ENCODE measurements at regions not wholly inside any gene's neighbourhood (a gene's known extent, or its start where the extent isn't known, plus 50 kb on each side); places are given as distances from the start of the nearest gene placed in this dataset.
A peak's percentile ranks its signal among the peaks of the same experiment; 100 is the strongest.
"Not testable (repeated sequence)": the region's sequence is repeated elsewhere in the genome, so short reads cannot be mapped to it uniquely, and the experiment has no call there.

DNA sequence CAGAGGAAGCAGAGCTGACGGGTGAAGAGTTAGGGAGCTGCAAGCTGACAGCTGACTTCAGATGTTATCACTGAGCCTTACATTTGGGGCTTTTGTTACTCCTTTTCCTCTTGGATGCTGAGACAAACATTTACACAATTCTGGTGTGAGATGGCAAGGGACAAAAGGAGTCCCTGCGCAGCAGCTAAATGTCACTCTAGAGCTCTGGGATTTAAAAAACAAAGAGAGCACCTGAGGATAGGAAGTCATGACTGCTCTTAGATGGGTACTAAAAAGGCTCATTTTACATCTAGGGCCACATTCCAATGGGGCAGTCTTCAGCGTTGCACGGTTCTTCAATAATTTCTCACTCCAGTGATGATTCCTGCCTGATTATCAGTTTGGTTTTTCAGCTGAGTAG, 204.5 kb downstream of the RAB38 start:
- DNase-seq (ENCODE audit: low spot score), result no peak

DNA sequence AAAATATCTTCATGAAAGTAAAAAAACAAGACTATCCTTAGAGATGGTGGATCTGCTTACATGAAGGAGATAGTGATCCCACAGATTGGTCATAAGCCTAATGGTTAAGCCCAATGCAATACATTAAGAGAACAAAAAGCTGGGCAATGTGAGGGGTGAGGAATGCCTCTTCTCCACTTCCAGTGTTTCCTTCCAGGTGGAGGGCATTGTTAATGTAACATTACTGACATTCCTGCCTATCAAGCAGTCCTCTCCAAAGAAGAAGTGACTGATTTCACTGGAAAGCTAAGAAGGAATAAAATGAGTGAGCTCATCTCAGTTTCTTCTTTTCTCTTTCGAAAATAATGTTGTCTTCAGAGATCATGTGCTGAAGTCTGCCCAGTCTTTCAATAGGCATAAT, 207.8 kb downstream of the RAB38 start:
- no peak for DNase-seq (ENCODE audit: low spot score)

GRCh38 chr11:87966694-87967093, 208.5 kb downstream of the RAB38 start:
- DNase-seq (ENCODE audit: low spot score), result no peak

GRCh38 chr11:87966216-87966615, 209.0 kb downstream of the RAB38 start:
- no peak for DNase-seq (ENCODE audit: low spot score)

DNA sequence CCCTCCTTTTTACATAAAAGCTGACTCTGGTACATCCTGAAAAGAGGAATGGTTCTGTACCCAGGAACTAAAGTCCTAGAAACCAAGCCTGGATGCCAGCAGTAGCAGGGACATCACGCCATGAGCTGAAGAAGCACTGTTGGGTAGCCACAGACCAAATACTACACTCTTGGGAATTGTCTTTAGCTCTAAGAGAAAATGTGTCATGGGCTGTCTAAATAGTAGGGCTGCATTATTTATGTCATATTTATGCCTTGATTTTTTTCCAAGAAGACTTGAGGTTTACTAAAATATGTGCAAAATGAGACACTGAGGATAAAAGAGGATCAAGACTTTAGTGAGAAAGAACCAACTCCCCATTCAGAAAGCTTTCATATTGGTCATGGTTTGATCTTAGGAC, 213.6 kb downstream of the RAB38 start:
- DNase-seq (ENCODE audit: low spot score), result no peak

- no peak for DNase-seq (ENCODE audit: low spot score)
Observed at GRCh38 chr11:87957961-87958360, 217.3 kb downstream of the RAB38 start.

DNA sequence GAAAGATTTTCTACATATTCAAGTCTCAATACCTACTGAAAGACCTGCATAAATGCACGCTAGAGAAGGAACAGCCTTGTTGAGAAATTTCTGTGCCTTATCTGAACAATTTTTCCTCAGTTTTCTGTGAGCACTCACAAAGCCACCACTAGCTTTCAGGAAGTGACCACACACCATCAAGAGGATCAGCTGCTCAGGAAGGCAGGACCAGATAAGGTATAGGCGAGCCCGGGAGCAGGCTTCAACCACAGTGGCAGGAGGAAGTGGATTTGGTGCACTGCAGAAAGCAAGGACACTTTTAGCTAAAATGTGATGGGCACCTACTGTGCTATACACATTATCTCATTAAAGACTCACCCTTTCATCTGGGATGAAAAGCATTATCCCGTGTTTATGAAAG, 220.8 kb downstream of the RAB38 start:
- no peak for DNase-seq (ENCODE audit: low spot score)

- no peak for DNase-seq (ENCODE audit: low spot score)
Observed at GRCh38 chr11:87942786-87943185, 232.5 kb downstream of the RAB38 start.

GRCh38 chr11:87934182-87934581, 241.1 kb downstream of the RAB38 start:
- no peak for DNase-seq (ENCODE audit: low spot score)

DNA sequence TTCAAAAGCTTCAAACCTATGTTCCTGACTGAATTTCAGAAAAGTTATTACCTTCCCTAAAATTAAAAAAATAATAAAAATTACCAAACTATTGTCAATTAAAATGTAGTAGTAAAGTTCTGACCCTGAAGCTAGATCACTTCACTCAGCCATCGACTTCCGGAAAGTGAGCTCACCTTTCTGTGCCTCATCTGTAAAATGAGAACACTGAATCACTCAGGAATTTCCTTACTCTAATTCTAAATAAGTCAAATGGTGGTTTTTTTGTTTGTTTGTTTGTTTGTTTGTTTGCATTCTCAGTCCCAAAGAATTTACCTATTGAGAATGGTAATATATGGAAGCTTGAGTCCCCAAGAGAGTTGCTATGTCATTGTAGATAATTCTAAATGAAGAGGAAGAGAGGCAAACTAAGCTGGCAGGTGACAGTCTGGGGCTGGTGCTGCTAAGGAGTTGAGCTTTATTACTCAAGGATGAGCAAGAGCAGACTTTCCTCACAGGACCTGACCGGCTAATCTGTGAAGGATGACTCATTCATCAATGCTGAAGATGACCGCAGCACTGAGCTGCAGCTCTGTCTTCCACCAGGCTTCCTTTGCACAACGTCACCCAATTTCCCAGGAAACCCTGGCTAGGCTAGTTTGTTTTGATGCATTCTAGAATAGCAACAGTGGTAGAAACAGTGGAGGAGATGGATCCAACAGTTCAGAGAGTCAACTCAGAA, 248.8 kb downstream of the RAB38 start:
- DNase-seq (ENCODE audit: low spot score), result peak; percentile 18

DNA sequence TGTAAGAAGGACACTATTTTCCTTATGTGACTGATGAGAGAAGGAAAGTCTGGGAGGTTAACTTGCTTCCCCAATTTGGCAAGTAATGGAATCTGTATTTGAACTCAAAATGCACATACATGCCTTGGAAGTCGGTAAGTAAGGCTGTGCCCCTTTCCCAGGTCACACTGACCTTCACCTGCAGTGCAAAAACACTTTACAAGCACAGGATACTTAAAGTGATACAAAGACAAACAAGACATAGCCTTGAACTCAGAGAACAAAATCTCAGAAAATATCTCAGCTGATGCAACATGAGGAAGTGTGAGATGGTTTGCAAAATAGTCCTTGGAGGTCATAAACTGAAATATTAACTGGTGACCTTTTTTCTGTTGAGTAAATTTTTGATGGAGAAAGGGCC, 251.1 kb downstream of the RAB38 start:
- DNase-seq (ENCODE audit: low spot score), result no peak

GRCh38 chr11:87917111-87917510, 258.1 kb downstream of the RAB38 start:
- DNase-seq (ENCODE audit: low spot score), result no peak

DNA sequence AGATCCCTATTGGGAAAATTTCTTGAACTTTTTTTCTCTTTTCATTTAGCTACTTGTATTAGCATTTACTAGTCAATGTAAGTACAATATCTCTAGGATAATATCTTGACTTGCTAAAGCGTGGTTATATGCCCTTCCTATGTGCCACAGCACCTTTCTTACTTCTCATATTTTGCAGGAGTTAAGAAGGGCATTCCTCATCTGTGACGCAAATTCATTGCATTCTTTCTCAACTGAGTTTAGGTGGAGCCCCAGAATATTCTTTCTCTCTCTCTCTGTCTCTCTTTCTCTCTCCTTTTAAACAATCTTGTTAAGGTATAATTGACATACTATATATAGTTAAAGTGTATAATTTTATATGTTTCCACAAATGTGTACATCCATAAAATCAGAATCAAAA, 266.1 kb downstream of the RAB38 start:
- no peak for DNase-seq (ENCODE audit: low spot score)

GRCh38 chr11:87908086-87908485, 267.2 kb downstream of the RAB38 start:
- no peak for DNase-seq (ENCODE audit: low spot score)

DNA sequence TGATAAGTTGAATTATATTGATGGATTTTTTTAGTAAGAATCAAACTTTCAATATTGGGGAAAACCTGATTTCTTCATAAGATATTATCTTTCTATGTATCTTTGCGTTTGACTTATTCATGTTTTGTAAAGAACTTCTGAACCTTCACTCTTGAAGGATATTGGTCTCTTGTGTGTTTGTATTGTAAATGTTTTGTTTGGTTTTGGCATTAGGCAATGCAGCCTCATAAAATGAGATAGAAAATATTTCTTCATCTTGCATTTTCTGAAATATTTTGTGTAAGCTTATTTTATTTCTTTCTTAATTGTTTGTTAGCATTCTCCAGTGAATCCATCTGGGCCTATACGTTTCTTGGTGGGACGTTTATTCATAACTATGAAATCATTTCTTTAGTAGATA, 271.9 kb downstream of the RAB38 start:
- DNase-seq (ENCODE audit: low spot score), result no peak

DNA sequence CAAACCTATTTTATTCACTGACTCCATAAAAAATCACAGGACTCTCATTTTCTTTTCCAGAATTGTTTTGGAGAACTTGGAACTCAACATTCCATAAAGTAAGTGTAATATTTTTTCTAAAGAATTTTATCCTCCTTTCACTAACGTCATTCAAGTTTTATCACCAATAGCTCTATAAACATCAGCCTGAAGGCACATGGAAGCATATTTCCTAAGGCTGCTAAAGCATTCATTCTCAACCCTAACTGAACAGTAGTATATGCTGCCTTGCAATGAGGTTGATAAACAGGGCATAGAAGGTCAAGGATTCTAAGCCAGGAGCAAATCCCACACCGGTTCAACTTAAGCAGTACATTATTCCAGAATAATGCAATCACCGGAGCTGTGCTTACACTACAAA, 273.9 kb downstream of the RAB38 start:
- DNase-seq (ENCODE audit: low spot score), result no peak

GRCh38 chr11:87897921-87898320, 277.3 kb downstream of the RAB38 start:
- DNase-seq (ENCODE audit: low spot score), result no peak

- DNase-seq (ENCODE audit: low spot score), result no peak
Observed at GRCh38 chr11:87897071-87897470, 278.2 kb downstream of the RAB38 start.

- DNase-seq (ENCODE audit: low spot score), result no peak
Observed at GRCh38 chr11:87894961-87895360, 280.3 kb downstream of the RAB38 start.

GRCh38 chr11:87892291-87892690, 283.0 kb downstream of the RAB38 start:
- no peak for DNase-seq (ENCODE audit: low spot score)

DNA sequence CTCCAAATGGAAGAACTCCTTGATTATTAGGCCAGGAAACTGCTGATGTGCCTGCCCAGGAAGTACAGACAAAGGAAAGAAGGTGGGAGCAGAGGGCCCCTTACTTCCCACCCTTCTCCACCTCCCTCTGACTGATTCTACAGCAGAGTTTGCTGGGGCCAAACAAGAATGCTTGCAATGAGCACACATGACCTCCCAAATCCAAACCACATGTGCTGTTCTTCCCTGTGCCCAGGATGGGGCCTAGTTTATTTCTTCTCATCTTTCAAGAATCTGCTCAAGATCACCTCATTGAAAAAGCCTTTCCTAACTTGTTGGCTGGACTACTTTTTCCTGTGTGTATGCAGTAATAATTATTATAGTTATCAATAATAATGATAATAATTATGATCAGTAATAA, 286.1 kb downstream of the RAB38 start:
- no peak for DNase-seq (ENCODE audit: low spot score)

DNA sequence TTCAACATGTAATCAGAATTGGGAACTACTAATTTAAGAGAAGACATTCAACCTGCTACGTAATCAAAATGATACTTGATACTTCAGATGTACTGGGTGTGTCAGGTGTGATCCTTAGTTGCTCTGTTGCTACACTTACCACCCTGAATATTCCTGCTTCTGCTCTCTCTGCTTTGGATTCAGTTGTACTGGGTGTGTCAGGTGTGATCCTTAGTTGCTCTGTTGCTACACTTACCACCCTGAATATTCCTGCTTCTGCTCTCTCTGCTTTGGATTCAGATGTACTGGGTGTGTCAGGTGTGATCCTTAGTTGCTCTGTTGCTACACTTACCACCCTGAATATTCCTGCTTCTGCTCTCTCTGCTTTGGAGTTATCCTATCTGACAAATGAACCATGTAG, 290.2 kb downstream of the RAB38 start:
- DNase-seq (ENCODE audit: low spot score), result not testable (repeated sequence)

GRCh38 chr11:87879118-87879517, 296.1 kb downstream of the RAB38 start:
- DNase-seq (ENCODE audit: low spot score), result no peak

- peak; percentile 10 for DNase-seq (ENCODE audit: low spot score)
Observed at GRCh38 chr11:87878373-87878825, 296.8 kb downstream of the RAB38 start.
